NCI-H82 treated with DMSO at 0.1 percent for 48 hours (cell line): ENCODE measurements at regions not wholly inside any gene's neighbourhood (a gene's known extent, or its start where the extent isn't known, plus 50 kb on each side); places are given as distances from the start of the nearest gene placed in this dataset.

ENCODE experiments used
- DNase-seq: peaks from one replicate; lab custom pipeline; 2025; ENCODE audit not compliant: unreplicated experiment; lab: John Stamatoyannopoulos, UW

DNA sequence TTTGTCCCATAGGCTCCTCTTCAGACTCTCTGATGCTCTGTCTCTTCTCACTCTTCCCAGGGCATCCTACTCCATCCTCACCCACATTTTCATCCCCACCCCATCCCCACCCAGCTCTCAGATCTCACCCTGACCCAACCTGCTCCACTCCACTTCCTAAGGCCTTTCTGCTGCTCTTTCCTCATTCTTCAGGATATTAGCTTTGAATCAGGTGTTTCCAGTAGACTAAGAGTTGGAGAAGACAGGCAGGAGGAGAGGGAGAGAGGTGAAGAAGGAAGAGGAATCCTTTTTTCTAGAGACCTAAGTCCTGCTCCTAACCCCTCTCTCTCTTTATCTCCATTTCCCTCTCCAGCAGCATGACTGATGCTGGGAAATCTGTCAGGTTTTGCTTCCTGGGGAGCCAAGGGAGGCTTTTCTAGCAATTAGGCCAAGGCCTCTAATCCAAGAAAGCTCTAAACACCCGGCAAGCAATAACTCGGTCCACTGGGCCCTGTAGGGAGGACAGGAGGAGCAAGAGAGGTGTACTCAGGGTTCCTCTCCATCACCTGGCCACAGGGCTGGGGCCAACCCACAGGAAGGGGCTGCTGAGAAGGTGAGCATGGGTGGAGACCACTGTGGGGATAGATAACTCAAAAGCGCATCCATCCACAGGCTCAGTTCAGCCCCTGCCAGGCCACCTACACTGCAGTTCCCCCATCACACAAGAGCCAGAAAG, 133.3 kb downstream of the TMEM132E start:
- DNase-seq: no peak

DNA sequence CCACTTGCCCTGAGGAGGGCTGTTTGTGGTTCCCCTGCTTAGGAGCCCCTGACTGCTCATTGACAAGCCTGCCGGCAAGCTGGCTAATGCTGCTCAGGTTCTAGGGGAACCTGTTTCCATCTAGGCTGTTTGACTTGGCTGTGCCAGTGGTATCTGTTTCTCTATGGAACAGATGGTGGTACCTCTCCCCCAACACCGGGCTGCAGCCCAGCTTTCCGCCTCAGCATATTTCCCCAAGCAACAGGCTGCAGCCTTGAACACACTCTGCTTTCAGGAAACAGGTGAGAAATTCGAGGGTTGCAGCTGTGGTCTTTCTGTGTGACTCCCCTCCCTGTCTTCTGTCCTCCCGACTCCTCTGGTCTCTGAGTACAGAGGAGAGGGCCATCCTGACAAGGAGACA, 132.3 kb downstream of the TMEM132E start:
- DNase-seq: no peak

DNA sequence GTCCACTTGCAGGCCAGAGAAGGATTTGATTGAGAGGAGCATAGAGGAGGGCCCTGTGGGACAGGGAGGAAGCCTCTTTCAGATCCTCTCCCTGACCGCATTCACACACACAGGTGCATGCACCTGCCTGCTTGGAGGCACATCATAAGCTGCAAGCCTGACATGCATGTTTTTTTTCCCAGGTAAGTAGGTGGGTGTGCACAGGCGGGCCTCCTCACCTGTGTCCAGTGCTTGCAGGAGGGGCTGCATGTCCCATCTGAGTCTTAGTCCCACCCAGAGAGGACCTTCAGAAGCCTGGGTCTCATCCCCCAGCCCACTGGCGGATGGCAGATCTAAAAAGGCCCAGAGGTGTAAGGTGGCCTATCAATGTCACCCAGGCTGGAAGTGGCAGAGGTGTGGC, 130.8 kb downstream of the TMEM132E start:
- no peak for DNase-seq

DNA sequence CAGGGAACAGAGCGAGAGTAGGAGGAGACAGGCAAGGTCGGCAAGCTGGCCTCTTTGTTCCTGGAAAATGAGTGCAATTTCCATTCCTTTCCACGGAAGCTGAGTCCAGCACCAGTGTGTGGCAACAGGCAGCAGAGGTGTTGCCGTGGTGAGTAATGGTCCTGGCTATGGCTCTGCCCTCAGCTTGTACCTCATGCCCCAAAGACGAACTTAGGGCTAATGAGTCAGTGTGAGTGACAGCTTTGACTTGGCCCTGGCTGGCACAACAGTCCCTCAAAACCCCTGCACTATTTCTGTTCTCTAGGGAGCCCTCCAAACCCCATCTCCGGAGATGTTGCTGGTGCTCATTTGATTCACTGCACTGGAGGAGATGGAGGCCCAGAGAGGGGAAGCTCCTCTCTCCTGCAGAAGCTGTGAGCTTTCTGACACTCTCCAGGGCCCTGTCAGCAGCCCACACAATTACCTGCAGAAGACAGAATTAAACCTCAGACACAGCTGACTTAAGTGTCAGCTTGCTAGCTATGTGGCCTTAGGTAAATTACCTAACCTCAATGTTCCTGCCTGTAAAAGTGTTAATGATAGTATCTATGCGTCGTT, 129.9 kb downstream of the TMEM132E start:
- DNase-seq: no peak

DNA sequence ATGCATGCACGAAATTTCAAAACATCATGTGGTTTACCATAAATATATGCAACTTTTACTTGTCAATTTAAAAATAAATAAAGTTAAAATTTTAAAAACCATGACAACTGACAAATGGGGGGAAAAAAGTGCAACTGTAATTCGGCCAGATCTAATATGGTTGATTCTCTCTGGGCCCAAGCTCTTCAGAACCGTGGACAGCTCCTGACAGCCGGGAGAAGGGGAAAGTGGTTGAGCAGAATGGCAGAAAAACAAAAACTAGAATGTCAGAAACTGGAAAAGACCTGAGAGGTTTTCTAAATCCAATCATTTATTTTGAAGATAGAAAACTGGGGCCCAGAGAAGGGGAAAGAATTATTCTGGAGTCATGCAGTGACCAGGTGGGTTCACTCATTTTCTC, 126.6 kb downstream of the TMEM132E start:
- no peak for DNase-seq

DNA sequence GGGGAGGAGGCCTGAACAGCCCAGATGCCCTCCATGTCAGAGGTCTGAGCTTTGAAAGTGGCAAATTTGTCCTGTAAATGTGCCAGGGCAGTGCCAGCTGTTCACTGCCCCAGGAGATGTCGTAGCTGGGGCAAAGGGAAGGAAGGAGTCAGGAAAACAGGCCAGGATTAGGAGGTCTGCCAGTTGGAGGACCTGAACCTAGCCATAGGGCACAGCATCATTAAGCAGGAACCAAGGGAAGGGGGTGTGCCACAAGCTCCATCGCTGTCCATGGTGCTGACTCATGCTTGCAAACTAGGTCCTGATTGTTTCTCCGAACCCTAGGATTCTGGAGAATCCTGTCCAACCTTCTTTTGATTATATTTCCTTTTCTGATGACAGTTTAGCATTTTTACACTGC, 124.2 kb downstream of the TMEM132E start:
- no peak for DNase-seq

DNA sequence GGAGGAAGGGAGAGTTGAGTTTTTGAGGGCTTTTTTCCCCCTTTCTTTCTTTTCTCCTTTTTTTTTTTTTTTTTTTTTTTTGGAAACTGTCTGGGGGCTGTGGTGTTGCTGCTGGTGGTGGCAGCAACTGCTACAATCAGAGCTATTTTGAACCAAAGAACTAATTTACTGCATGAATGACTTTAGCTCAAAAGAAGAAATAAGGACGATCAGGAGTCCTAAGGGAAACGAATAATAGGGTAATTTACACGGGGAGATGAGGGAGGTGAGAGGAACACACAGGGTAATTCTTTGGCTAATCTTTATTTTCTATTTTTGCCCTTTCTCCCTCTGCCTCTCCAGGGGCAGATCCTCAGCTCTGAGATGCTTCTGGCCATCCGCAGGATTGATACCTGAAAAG, 119.8 kb downstream of the TMEM132E start:
- no peak for DNase-seq

DNA sequence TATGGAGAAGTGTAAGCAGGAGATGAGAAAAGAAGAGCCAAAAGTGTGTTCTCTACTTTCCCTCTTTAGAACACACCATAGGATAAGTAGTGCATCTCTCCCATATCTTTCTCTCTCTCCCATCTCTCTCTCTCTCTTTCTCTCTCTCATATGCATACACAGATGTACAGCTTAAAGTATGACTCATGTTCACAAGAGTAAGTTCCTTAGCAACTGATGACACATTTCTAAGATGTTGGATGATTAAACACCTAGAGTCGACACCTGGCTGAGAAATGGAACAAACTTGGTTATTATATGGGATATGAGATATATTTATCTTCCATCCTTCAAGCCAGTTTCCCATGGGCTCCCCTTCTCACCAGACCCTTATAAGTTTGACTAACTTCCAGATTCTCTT, 113.5 kb downstream of the TMEM132E start:
- DNase-seq: no peak
